Mucosa of stomach (tissue), 1 donor: ENCODE measurements at regions not wholly inside any gene's neighbourhood (a gene's known extent, or its start where the extent isn't known, plus 50 kb on each side); places are given as distances from the start of the nearest gene placed in this dataset.

ENCODE experiments used
- H3K27me3 ChIP-seq: one replicate; pipeline ENCODE4 v1.7.0; 2013; ENCODE audit warnings: mild to moderate bottlenecking, low read length; ENCODE audit not compliant: control insufficient read depth, insufficient read depth
- H3K36me3 ChIP-seq: one replicate; pipeline ENCODE4 v1.7.0; 2013; ENCODE audit warnings: low read length; ENCODE audit not compliant: control insufficient read depth, insufficient read depth
- H3K4me1 ChIP-seq: one replicate; pipeline ENCODE4 v1.7.0; 2013; ENCODE audit warnings: mild to moderate bottlenecking, low read length; ENCODE audit not compliant: control insufficient read depth, insufficient read depth
- H3K4me3 ChIP-seq: one replicate; pipeline ENCODE4 v1.7.0; 2013; ENCODE audit warnings: low read length
- H3K9ac ChIP-seq: one replicate; pipeline ENCODE4 v1.7.0; 2013; ENCODE audit warnings: mild to moderate bottlenecking, low read length, moderate library complexity
- H3K9me3 ChIP-seq: one replicate; pipeline ENCODE4 v1.7.0; 2013; ENCODE audit warnings: mild to moderate bottlenecking, low read length, moderate library complexity; ENCODE audit not compliant: control insufficient read depth
- donor health status: Pancreatic carcinoma.

DNA sequence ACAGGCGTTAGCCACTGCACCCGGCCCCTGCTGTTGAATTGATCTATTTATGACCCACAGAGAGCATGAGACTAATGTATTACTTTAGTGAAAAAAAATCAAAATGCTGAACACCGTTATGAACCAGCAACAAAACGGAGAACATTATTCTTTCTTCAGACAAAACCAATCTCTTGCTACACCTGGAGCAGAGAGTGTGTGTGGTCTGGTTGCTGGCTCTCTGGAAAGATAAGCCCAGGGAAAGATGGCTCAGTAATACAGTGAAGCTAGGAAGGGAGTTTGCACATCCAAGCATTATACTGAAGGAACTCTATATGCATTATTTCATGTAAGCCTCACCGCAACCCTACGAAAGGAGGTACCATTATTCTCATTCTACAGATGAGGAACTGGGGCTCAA, 117.0 kb downstream of the GLUL start:
- H3K4me3 ChIP-seq = no peak overlapping the region
- H3K27me3 ChIP-seq = no peaks in the 10 kb centered on the region
- H3K4me1 ChIP-seq = no peaks in the 10 kb centered on the region
- H3K36me3 ChIP-seq = no peaks in the 10 kb centered on the region
- H3K9me3 ChIP-seq = no peaks in the 10 kb centered on the region
- H3K9ac ChIP-seq = no peak overlapping the region

DNA sequence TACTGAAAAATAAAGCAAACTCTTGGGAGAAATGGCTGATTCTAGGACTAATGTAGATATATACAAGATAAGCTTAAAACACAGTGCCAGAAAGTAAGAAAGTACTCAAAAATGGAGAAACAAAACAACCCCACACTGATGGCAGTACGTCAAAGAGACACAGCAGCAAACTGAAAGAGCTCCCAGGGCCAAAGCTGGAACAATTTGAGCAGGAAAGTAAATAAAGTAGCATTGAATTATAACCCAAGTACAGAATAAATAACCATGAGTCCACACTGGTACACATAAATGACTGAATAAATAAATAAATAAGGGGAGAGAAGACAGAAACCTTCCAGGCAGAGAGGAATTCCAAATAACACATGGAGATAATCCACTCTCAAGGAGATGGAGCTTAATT, 120.9 kb downstream of the GLUL start:
- Histone ChIP-seq H3K9me3 (no peaks in the 10 kb centered on the region), H3K9ac (no peak overlapping the region), H3K36me3 (no peaks in the 10 kb centered on the region), H3K4me1 (no peaks in the 10 kb centered on the region), H3K4me3 (no peak overlapping the region), H3K27me3 (no peaks in the 10 kb centered on the region)

GRCh38 chr1:182269097-182269496, 122.5 kb downstream of the GLUL start:
- no peaks in the 10 kb centered on the region for H3K36me3 ChIP-seq

GRCh38 chr1:182268669-182269068, 122.9 kb downstream of the GLUL start:
- no peaks in the 10 kb centered on the region for H3K27me3 ChIP-seq
- H3K4me3 ChIP-seq = no peak overlapping the region
- no peaks in the 10 kb centered on the region for H3K9me3 ChIP-seq
- peaks cover 7% of the 10 kb centered on the region for H3K4me1 ChIP-seq
- H3K36me3 ChIP-seq = no peaks in the 10 kb centered on the region
- no peak overlapping the region for H3K9ac ChIP-seq

More at GRCh38 chr1:182269097-182269496, 122.5 kb downstream of the GLUL start:
- no peak overlapping the region for H3K4me3 ChIP-seq
- H3K4me1 ChIP-seq = peaks cover 2% of the 10 kb centered on the region
- no peak overlapping the region for H3K9ac ChIP-seq
- H3K9me3 ChIP-seq = no peaks in the 10 kb centered on the region
- H3K27me3 ChIP-seq = no peaks in the 10 kb centered on the region

- Histone ChIP-seq H3K36me3 (no peaks in the 10 kb centered on the region), H3K9ac (no peak overlapping the region), H3K4me1 (peaks cover 19% of the 10 kb centered on the region), H3K4me3 (no peak overlapping the region), H3K9me3 (no peaks in the 10 kb centered on the region), H3K27me3 (no peaks in the 10 kb centered on the region)
These were observed 127.4 kb downstream of the GLUL start for GRCh38 chr1:182264185-182264584.

GRCh38 chr1:182263706-182264105, 127.9 kb downstream of the GLUL start:
- H3K4me1 ChIP-seq = peaks cover 19% of the 10 kb centered on the region
- no peak overlapping the region for H3K4me3 ChIP-seq
- H3K9me3 ChIP-seq = no peaks in the 10 kb centered on the region
- no peaks in the 10 kb centered on the region for H3K27me3 ChIP-seq
- H3K36me3 ChIP-seq = no peaks in the 10 kb centered on the region
- no peak overlapping the region for H3K9ac ChIP-seq

GRCh38 chr1:182262425-182262824, 129.2 kb downstream of the GLUL start:
- H3K36me3 ChIP-seq = no peaks in the 10 kb centered on the region
- H3K27me3 ChIP-seq = no peaks in the 10 kb centered on the region
- H3K4me3 ChIP-seq = no peak overlapping the region
- H3K9ac ChIP-seq = no peak overlapping the region
- no peaks in the 10 kb centered on the region for H3K9me3 ChIP-seq
- peaks cover 24% of the 10 kb centered on the region for H3K4me1 ChIP-seq

DNA sequence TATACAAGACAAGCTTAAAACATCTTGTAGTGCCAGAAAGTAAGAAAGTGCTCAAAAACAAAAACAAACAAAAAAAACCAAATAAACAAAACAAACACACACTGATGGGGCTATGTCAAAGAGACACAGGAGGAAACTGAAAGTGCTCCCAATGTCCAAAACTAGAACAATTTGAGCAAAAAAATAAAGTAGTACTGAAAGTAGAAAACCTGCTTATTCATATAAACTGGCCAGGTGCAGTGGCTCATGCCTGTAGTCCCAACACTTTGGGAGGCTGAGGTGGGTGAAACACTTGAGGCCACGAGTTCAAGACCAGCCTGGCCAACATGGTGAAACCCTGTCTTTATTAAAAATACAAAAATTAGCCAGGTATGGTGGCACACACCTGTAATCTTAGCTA, 129.9 kb downstream of the GLUL start:
- no peaks in the 10 kb centered on the region for H3K9me3 ChIP-seq
- peaks cover 30% of the 10 kb centered on the region for H3K4me1 ChIP-seq
- H3K27me3 ChIP-seq = no peaks in the 10 kb centered on the region
- H3K36me3 ChIP-seq = no peaks in the 10 kb centered on the region
- H3K4me3 ChIP-seq = no peak overlapping the region
- H3K9ac ChIP-seq = no peak overlapping the region

- Histone ChIP-seq H3K4me3 (no peak overlapping the region), H3K9me3 (no peaks in the 10 kb centered on the region), H3K27me3 (no peaks in the 10 kb centered on the region), H3K4me1 (peaks cover 30% of the 10 kb centered on the region), H3K9ac (no peak overlapping the region), H3K36me3 (no peaks in the 10 kb centered on the region)
These were observed 131.1 kb downstream of the GLUL start for GRCh38 chr1:182260516-182260915.

GRCh38 chr1:182259968-182260367, 131.6 kb downstream of the GLUL start:
- H3K9me3 ChIP-seq = no peaks in the 10 kb centered on the region
- no peaks in the 10 kb centered on the region for H3K36me3 ChIP-seq
- H3K4me3 ChIP-seq = no peak overlapping the region
- H3K27me3 ChIP-seq = no peaks in the 10 kb centered on the region
- H3K9ac ChIP-seq = no peak overlapping the region
- peaks cover 30% of the 10 kb centered on the region for H3K4me1 ChIP-seq

DNA sequence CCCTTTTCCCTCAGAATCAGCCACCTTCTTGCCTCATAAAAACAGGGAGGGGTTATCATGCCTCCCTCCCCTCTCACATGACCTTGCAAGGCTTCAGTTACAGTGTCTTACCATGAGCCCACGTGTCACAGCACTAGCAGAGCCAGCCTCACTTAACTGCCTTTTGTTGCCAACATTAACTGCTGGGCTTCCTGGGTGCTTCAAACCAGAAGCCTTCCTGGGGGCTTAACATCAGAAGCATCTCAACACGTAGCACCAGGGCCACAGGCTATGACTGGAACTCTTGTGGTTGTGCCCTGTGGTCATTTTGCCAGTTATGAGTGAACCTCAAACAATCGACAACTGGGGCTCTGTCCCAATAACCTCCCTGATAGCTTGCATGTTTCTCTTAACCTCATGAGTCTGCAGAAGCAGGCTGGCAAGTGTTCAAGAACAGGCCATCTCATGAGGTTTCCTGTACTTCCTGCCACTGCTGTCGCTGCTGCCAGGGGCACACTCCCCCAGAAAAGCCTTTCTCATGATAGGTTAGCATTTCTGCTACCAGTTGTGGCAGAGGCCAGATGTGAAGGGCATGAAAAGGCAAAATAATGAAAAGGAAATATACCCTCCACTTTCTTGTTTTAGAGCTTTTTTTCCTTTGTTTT, 132.2 kb downstream of the GLUL start:
- Histone ChIP-seq H3K4me3 (no peak overlapping the region), H3K36me3 (no peaks in the 10 kb centered on the region), H3K4me1 (peaks cover 30% of the 10 kb centered on the region), H3K9ac (no peak overlapping the region), H3K27me3 (no peaks in the 10 kb centered on the region), H3K9me3 (no peaks in the 10 kb centered on the region)

- no peak overlapping the region for H3K9ac ChIP-seq
- peaks cover 14% of the 10 kb centered on the region for H3K4me1 ChIP-seq
- no peaks in the 10 kb centered on the region for H3K9me3 ChIP-seq
- no peaks in the 10 kb centered on the region for H3K36me3 ChIP-seq
- no peak overlapping the region for H3K4me3 ChIP-seq
- H3K27me3 ChIP-seq = no peaks in the 10 kb centered on the region
These were observed 134.1 kb downstream of the GLUL start for GRCh38 chr1:182257369-182258063.
